Esophagus muscularis mucosa (tissue), 3 donors: ENCODE measurements at regions not wholly inside any gene's neighbourhood (a gene's known extent, or its start where the extent isn't known, plus 50 kb on each side); places are given as distances from the start of the nearest gene placed in this dataset.
"Not testable (repeated sequence)": the region's sequence is repeated elsewhere in the genome, so short reads cannot be mapped to it uniquely, and the experiment has no call there.

Source experiments
- POLR2A ChIP-seq: fragments of 450-650 bp; IDR thresholded peaks from one replicate; pipeline ENCODE4 v1.6.1; 2017; ENCODE audit warnings: antibody characterized with exemption, moderate library complexity, mild to moderate bottlenecking, low read depth
- TF ChIP-seq, protein P1 (sequence below), 3 experiments: fragments of 200-600 bp in 2 of 3; fragments of 450-650 bp in 1 of 3; sonication (generic) in 2 of 3; IDR thresholded peaks; one replicate each; pipeline ENCODE4 v1.5.1; 2017 to 2019; ENCODE audit warnings: antibody characterized with exemption in 3 of 3, mild to moderate bottlenecking in 2 of 3, moderate library complexity in 1 of 3

DNA sequence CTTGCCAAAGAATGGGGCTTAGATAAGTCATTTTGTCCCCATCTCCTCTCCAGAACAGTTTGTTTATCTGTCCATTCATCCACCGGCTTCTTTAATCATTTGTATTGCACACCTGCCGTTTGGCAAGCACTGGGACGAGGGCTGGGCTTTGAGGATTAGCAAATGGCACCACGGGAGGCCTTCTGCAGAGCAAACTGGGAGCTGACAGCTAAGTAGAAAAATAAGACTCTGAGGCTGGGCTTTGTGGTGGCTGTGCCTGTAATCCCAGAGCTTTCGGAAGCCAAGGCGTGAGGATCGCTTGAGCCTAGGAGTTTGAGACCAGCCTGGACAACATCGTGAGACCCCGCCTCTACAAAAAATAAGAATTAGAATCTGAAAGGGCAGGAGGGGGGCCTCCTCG is 203.9 kb downstream of the NPIPB11 start:
- TF ChIP-seq, protein P1, sequence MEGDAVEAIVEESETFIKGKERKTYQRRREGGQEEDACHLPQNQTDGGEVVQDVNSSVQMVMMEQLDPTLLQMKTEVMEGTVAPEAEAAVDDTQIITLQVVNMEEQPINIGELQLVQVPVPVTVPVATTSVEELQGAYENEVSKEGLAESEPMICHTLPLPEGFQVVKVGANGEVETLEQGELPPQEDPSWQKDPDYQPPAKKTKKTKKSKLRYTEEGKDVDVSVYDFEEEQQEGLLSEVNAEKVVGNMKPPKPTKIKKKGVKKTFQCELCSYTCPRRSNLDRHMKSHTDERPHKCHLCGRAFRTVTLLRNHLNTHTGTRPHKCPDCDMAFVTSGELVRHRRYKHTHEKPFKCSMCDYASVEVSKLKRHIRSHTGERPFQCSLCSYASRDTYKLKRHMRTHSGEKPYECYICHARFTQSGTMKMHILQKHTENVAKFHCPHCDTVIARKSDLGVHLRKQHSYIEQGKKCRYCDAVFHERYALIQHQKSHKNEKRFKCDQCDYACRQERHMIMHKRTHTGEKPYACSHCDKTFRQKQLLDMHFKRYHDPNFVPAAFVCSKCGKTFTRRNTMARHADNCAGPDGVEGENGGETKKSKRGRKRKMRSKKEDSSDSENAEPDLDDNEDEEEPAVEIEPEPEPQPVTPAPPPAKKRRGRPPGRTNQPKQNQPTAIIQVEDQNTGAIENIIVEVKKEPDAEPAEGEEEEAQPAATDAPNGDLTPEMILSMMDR (IDR thresholded peaks at IDR 0.05), result not testable (repeated sequence)
- not testable (repeated sequence) for TF ChIP-seq POLR2A
